GM19043 (cell line): ENCODE measurements at regions not wholly inside any gene's neighbourhood (a gene's known extent, or its start where the extent isn't known, plus 50 kb on each side); places are given as distances from the start of the nearest gene placed in this dataset.
A peak's percentile ranks its signal among the peaks of the same experiment; 100 is the strongest.

ENCODE experiments used
- ATAC-seq: cut with Tn5 transposase; IDR thresholded peaks from one replicate; pipeline ENCODE4 v1.9.1; 2021; ENCODE audit warnings: low read depth; ENCODE audit not compliant: unreplicated experiment

DNA sequence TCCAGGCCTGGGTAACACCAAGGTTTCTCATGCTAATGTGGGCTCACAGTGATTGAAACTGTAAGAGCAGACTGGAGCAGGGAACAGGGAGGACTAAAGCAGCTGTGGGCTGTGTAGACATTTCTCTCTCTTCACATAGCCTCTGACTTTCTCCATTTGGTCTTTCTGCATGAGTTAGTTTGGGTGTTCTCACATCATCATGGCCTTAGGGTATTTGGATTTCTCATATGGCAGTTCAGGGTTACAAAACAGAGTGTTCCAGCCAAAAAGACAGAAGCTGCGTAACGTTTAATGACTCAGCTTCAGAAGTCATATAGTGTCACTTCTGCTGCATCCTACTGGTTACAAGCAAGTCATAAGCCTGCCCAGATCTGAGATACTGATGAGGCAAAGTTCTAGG, 52.0 kb upstream of the OSBPL8 start:
- ATAC-seq, result no peak

DNA sequence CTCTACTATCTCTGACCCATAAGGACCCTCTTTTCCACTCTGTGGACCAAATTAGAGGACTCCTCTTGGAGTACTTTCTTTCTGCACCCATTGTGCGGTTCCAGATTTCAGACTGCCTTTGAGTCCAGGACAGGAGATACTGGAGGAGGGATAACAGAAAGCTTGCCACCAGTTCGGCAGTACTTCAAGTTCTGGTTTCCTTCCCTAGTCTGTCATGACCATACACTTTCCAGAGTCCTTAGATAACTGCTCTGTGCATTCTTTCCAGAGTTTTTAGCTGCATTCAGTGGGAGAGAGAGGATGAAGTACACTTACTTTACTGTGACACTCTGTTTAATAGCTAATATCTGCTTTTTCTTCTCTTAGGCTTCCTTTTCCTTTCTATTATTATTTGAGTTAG, 54.8 kb upstream of the OSBPL8 start:
- no peak for ATAC-seq

DNA sequence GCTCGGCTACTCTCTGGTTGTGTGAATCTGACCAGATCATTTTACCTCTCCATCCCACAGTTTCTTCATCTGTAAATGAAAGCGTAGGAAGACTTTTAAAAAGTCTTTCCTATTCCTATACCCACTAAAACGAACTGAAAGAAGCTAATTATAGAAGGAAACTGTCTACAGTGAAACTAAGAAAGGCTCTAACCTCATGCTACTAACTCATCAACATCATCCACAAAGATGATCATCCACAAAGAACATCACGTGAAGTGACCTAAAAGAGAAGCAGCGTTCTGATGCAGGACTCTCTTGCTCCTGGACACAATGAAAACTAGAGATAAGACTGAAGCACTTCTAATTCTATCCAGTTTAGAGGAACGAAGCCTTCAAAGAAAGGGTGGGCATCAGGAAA, 58.5 kb upstream of the OSBPL8 start:
- no peak for ATAC-seq

DNA sequence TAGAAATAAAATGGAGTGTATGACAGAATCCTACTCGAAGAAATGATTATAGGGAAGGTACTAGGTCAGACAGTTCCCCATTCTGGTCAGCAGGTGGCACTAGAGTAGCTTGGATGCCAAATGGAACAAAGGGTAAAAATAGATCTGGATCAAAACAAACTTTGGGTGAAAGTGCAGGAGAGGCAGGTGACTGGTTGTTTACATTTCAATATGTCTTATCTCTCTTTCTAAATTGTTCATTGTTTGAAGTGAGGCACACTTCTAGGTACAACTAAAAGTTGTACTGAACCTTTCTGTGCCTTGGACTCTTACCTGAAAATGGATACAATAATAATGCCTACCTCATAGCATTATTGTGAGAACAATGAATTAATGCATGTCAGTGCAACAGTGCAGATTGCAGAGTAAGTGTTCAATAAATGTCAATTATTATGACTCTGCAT, 62.0 kb upstream of the OSBPL8 start:
- peak; percentile 83 for ATAC-seq

DNA sequence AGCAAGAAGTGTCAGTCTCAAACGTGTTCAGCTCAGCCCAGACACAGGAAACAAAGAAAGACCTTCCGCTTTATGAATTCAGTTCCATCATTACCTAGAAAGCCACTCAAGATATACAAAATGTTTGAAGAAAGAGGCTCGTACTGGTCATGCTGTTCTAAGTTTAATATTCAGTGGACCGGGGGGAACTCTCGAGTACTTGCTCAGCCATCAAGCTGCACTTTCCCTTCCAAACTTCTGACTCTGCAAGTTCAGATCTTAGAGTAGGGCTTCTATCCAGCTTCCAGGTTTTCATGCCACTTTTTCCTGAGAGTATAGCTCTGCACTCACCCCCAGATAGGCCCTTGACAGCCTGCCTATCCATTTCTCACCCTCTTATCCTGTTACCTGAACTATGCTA, 62.8 kb upstream of the OSBPL8 start:
- no peak for ATAC-seq

DNA sequence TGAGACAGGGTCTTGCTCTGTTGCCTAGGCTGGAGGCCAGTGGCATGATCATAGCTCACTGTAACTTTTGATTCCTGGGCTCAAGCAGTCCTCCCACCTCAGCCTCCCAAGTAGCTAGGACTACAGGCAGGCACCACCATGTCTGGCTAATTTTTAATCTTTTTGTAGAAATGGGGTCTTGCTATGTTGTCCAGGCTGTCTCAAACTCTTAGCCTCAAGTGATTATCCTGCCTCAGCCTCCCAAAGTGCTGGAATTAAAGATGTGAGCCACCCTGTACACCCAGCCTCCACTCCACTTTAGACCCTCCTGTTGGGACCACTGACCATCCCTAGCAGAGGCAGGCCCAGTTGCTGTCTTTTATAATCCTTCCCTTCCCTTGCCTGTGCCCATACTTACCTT, 63.3 kb upstream of the OSBPL8 start:
- no peak for ATAC-seq

DNA sequence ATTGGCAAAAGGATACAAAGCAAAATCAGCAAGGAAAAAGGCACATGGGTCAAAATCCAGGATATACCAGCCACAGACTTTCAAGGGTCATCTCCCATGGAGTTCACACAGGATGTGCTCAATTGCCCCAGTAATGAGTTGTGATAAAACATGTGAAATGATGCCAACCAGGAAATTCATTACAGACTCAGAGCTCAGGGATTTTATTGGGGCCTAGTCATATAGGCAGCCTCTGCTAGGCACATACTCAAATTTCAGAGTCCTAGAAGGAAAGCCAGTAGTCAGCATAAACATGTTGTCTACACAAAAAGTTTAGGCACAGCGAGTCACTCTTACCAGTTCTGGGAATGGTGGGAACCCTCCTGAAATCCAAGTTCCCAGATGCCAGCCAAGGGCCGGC, 64.4 kb upstream of the OSBPL8 start:
- ATAC-seq, result no peak

DNA sequence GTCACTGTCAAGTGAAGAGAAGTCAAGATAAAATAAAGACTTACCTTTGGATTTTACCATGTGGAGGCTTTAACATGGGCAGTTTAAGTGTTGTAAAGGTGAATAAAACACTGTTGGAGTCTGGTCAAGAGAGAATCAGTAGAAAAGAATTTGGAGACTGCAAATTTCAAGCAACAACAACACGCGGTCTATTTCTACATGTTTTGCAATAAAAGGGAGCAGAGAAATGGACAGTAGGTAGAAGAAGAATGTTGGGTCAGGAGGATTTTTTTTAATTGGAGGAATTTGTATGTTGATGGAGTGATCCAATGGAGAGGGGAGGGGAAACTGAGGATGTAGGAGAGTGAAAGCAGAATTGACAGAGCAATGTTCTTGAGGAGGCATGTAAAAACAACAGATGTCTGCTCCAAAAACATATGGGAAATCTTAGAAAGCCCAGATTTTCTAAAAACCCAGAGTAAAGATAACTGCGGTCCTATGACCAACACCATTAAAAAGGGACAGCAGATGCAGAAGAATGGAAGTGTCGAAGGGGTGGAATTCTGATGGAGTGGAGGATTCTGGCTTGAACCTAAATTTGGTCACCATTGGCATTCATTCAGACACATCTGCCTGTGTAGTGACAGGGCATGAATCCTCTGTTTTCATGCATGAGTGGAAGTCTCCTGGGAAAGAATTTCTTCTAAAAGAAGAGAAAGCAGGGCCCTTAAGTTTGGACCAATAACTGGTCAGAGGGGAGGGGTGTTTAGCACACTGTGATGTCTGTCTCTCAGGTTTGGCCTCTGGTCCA, 68.0 kb upstream of the OSBPL8 start:
- no peak for ATAC-seq

DNA sequence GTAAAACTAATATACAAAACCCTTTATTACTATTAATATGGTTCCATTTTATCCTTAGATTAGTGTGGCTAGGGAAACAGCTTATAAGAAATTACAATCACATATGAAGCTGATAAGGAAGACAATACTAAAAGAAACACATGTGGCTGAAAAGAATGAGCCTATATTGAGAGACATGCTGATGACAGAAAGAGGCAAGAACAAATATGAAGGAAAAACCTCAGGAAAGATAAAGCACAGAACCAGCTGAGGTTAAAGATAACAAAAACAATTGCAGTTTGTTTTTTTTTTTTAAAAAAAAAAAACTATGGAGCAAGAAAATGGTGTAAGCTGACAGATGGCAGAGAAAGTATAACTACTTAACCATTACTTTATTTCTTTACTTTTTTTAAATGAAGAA, 69.2 kb upstream of the OSBPL8 start:
- ATAC-seq, result no peak

DNA sequence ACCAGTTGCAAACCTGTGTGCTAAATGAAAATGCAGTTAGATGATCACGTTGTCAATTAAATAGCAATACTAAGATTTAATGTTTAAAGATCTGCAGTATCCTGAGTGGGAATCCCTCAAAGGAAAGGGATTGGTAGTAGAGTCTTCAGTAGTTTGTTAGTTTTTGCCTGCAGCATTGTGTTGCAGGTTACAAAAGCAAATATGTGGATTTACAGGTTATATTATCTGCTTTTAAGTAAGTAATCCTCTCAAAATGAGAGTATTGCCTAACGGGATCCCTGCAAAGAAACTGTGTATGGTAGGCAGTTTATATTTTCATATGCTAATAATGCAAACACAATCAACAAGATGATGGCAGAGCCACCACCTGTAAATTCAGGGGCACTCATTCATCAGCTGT, 72.2 kb upstream of the OSBPL8 start:
- ATAC-seq, result no peak

DNA sequence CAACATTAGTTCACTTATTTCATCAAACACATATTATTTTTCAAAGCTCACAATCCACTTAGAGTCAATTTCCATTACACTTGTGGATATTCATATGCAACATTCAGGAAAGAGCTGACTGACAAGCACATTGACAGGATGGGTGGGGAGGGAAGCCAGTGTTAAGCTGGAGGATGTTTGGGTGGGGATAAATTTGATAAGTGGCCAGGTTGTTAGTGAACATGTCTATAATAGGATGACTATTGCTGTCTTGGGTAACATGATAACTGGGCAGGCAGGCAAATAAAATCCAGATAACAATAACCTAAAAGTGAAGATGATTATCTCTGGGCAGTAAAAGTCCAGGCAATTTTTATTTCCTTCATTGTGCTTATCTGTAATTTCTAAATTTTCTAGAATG, 73.8 kb upstream of the OSBPL8 start:
- ATAC-seq, result no peak

DNA sequence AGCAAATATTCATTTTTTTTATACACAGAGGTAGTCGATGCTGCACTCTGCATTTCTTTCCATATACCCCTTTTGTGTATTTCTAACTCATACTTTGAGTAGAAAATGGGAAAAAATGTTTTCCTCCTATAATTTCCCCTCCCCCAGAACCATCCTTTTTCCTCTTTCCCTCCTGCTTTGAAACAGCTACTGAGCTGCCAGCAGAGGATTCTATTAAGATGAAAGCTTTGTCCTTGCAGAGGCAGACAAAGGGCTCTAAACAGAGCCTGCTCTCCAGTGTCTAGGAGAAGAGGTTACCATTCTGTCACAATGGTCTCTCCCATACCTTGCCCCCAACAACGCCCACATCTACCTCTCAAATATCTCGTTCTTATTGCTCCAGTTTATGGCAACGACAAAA, 74.6 kb upstream of the OSBPL8 start:
- no peak for ATAC-seq

DNA sequence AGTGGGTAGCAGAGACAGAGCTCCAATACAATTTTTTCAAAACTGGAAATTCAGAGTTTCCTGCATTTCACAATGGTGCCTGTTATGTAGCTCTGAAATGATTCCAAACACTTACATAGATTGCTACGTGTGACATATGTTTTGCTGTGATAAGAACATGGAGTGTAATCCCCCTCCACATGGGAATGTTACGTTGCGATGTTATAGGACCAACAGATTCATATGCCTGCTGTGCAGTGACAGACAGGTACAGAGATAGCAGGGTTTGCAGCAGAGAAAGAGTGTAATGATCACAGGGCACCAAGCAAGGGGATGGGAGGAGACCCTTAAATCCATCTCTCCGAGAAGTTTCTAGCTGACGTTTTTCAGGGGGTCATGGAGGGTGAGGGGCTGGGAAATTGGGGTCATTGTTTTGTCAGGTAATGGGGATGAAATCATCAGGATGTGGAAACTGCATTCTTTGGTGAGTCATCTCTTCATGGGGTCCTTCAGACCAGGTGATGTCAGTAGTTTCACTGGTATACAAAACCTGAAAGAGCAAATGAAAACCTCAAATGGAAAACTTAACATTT, 76.6 kb upstream of the OSBPL8 start:
- ATAC-seq, result no peak

DNA sequence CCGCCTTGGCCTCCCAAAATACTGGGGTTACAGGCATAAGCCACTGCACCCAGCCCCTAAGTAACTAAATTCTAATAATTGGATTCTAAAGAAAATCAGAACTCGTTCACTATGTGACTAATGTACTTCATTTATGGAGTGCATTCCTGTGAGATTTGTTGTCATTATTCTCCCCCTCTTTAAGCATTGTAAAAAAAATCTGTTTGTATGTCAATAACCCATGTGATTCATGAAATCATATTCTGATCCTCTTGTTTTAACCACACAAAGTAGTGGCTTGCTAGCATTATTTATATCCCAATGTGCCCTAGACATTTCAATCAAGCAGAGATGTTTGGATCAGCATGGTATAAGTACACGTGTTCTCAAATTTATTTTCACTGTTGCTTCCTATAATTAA, 78.2 kb upstream of the OSBPL8 start:
- no peak for ATAC-seq

DNA sequence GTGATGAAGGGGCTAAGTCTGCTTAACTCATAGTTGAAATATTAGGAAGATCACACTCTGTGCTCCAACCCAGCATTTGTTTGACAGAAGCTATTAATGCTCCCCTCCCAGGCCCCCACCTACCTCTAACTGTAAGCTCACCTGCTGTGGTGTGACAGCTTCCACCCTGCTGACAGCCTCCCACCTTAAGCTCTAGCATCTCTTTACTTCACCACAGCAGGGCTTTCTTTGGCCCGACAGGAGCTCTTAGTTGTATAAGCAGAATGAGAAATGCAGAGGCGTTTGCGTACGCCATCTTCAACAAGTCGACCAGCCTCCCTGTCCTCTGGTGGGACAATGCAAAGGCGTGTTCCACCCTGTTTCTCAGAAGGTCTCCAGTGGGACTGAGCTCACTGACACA, 80.1 kb upstream of the OSBPL8 start:
- ATAC-seq, result no peak

DNA sequence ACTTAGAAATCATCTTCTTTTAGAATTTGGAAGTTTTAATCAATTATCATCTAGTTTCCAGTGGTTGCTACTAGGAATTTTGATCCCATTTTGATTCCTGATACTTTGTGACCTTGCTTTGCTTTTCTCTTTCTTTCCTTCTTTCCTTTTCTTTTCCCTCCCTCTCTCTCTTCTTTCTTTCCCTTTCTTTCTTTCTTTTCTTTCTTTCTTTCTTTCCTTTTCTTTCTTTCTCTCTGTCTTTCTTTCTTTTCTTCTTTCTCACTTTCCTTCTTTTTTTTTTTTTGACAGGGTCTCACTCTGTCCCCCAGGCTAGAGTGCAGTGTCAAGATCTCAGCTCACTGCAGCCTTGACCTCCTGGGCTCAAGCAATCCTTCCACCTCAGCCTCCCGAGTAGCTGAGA, 81.5 kb upstream of the OSBPL8 start:
- ATAC-seq, result no peak

DNA sequence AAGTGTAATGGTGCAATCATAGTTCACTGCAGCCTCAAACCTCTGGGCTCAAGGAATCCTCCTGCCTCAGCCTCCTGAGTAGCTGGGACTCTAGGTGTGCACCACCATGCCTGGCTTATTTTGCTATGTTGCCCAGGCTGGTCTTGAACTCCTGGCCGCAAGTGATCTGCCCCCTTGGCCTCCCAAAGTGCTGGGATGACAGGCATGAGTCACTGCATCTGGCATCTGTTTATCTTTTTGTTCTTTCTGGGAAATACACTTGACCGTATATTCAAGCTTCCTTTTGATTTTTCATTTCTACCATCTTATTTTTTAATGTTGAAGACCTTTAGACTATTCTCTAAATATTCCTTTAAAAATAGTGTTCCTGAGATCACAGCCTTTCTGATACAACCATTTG, 82.4 kb upstream of the OSBPL8 start:
- no peak for ATAC-seq

DNA sequence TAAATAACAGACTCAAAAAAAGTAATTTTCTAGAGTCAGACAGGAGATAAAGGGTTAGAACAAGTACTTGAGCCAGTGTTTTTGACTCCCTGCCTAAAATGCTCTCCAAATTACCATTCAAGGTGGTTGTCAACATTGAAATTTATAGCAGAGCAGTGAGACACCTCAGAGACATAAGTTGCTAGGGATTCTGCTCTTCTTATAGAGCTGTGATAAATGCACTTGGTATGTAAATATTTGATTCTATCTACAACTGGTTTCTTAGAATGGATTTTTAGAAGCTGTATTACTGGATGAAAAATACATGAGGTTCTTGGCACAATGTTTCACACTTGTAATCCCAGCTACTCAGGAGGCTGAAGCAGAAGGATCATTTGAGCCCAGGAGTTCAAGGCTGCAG, 83.9 kb upstream of the OSBPL8 start:
- no peak for ATAC-seq

DNA sequence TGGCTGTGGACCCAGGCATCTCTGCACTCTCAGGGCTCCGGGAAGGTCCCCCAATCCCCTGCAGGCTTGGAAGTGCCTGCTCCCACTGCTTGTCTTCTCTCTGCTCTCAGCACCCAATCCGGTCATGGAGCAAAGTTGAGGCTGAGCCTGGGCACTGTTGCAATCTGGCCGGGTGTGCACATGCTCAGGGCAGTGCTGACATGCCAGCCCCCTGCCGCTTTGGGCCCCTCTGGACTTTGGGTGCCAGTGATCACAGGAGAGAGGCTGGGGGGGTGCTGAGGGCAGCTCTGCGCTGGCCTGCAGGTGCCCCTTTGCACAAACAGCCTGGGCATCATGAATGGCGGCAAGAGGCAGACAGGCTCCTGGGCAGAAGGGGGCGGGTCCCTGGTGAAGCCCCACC, 85.4 kb upstream of the OSBPL8 start:
- no peak for ATAC-seq

DNA sequence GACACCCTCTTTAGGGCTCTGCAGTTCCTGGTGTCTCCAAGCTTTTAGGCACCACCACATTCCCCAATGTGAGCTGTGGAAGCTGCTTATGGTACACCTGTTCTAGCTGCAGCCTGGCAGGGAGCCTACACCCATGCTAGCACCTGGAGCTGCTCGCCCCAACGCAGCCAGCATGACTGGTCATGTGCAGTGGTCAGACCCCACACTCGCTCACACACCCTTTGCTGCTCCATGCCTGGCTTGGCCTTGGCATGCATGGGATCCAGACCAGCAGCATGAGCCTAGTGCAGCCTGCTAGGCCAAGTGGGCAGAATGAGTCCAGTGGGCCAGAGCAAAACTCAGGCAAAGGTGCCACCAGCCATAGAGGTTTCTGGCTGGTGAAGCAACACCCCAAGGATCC, 86.4 kb upstream of the OSBPL8 start:
- no peak for ATAC-seq

DNA sequence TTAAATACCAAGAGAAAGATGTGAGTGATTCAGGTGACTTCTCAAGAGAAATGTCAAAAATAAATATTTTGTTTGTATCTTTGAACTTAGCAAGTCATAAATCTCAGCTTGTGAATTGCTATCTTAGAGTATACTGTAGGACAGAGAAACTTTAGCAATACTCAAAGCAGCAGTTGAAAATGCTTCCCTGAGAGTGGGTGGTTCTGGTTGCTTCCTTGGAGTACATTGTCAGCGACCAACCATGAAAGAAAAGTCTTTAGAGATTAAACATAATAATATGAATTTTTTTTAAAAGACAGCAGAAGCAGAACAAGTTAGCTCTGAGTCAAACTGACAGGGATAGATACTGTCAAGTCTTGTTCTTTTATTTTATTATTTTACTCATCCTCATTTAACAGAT, 86.8 kb upstream of the OSBPL8 start:
- no peak for ATAC-seq

DNA sequence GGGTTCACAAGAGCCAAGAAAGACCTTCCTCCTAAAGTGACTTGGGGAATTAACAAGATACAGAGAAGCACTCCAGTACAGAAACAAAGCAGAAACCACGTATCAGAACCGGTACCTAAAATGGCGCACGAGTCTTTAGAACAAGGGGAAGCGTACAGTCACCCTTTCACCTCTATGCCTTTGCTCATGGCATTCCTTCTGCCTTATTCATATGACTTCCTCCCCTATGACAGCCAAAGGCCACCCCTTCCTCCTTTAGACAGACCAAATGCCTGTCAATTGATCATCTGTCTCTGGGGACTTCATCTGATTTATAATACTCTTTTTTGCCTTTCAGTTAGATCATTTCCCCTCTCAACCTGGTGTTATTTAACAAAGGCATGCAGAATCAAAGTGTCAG, 89.5 kb upstream of the OSBPL8 start:
- no peak for ATAC-seq

DNA sequence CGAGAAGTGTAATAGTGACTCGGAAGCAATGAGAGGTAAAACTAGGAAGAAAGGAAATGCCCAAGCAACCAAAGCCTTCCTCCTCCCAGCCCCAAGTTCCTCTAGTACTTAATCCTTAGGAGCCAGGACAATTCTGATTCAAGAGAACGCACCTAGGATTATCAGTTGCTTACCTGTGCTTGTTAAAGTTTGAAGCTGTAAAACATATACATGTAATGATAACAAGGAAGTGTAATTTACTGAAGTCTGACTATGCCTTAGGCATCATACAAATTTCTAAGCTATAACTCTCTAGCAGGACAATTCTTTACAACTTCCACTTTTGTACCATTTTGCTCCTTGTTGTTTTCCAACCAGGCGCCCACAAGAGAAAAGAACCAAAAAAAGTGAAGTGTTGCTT, 92.8 kb upstream of the OSBPL8 start:
- ATAC-seq, result no peak
